Large intestine (tissue), 3 donors: ENCODE measurements at regions not wholly inside any gene's neighbourhood (a gene's known extent, or its start where the extent isn't known, plus 50 kb on each side); places are given as distances from the start of the nearest gene placed in this dataset.

ENCODE experiments used
- DNase-seq, 2 donors: peaks; one replicate each; pipeline versions ENCODE4 v3.0.0 to v3.0.0-alpha.2; 2013
- H3K27ac ChIP-seq: one replicate; pipeline ENCODE4 v1.5.1; 2013; ENCODE audit warnings: low read length
- H3K27me3 ChIP-seq: 2 replicates; pipeline ENCODE4 v1.6.1; 2013; ENCODE audit warnings: low read length; ENCODE audit not compliant: control insufficient read depth, insufficient read depth
- H3K36me3 ChIP-seq: 2 replicates; pipeline ENCODE4 v1.6.1; 2013; ENCODE audit warnings: low read length; ENCODE audit not compliant: control insufficient read depth, insufficient read depth
- H3K4me1 ChIP-seq: one replicate; pipeline ENCODE4 v1.6.1; 2013; ENCODE audit warnings: low read length; ENCODE audit not compliant: control insufficient read depth, insufficient read depth
- H3K4me3 ChIP-seq: one replicate; pipeline ENCODE4 v1.5.1; 2013; ENCODE audit warnings: low read length
- H3K9me3 ChIP-seq: one replicate; pipeline ENCODE4 v1.6.1; 2013; ENCODE audit warnings: mild to moderate bottlenecking, low read depth, low read length, moderate library complexity; ENCODE audit not compliant: control insufficient read depth
- WGBS: methylation state at CpG from one replicate; pipeline ENCODE4 v1.1.5; 2013; ENCODE audit warnings: low lambda C conversion rate; ENCODE audit not compliant: insufficient coverage; 5-methylcytosine and 5-hydroxymethylcytosine counted together

GRCh38 chr7:20514364-20514763 lies 101.1 kb upstream of the ABCB5 start:
- H3K4me3 ChIP-seq = no peak overlapping the region
- no peaks in the 10 kb centered on the region for H3K27me3 ChIP-seq
- WGBS = 0% methylated on average over 2 of the region's 2 CpGs
- no peaks in the 10 kb centered on the region for H3K36me3 ChIP-seq
- no peak overlapping the region for H3K27ac ChIP-seq
- H3K9me3 ChIP-seq = no peaks in the 10 kb centered on the region
- no peaks in the 10 kb centered on the region for H3K4me1 ChIP-seq
- peak; percentile 15 to 26 for DNase-seq

DNA sequence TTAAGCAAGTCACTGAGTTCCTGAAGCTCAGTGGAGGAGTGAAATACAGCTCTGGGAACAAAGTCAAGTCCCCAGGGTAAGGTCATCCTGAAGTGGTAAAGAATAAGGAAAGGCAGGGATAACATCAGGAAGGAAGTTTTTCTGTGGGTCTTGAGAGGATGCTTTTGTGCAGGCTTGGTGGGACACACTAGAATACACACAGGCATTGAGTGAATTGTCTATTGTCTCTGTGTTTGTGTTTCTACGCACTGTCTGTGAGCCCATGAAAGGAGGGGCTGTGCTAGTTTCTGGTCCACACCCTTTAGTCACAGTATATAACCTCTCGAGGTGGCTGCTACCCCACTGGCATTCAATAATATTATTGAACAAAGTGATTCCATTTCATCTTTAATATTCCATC lies 95.8 kb upstream of the ABCB5 start:
- H3K9me3 ChIP-seq = no peaks in the 10 kb centered on the region
- no peaks in the 10 kb centered on the region for H3K4me1 ChIP-seq
- no peak overlapping the region for H3K4me3 ChIP-seq
- H3K27ac ChIP-seq = no peak overlapping the region
- no peaks in the 10 kb centered on the region for H3K36me3 ChIP-seq
- no peaks in the 10 kb centered on the region for H3K27me3 ChIP-seq
- no CpG with 5 or more reads among the region's 2 CpGs for WGBS
- no peak for DNase-seq

DNA sequence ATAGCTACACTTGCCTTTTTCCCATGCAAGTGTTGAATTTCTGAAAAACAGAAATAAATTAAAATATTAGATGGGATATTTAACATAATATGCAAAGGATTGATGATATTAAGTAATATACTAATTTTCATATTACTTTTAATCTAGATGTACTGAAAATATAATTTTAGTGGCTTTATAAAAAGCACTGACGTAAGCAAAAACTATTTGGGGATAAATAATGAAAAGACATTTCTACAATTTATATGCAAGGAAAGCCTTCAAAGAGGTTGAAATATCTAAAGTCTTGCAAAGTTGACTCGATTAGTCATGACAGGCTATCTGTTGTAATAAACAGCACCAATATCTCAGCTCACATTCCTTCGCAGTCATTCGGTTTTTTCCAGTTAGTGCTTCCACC lies 94.9 kb upstream of the ABCB5 start:
- WGBS = 100% methylated on average over 3 of the region's 4 CpGs
- DNase-seq = no peak
- no peaks in the 10 kb centered on the region for H3K36me3 ChIP-seq
- no peaks in the 10 kb centered on the region for H3K4me1 ChIP-seq
- no peaks in the 10 kb centered on the region for H3K27me3 ChIP-seq
- H3K4me3 ChIP-seq = no peak overlapping the region
- H3K9me3 ChIP-seq = no peaks in the 10 kb centered on the region
- no peak overlapping the region for H3K27ac ChIP-seq

GRCh38 chr7:20521243-20521642 lies 94.2 kb upstream of the ABCB5 start:
- Histone ChIP-seq H3K4me3 (no peak overlapping the region), H3K27me3 (no peaks in the 10 kb centered on the region), H3K36me3 (no peaks in the 10 kb centered on the region), H3K27ac (no peak overlapping the region), H3K4me1 (no peaks in the 10 kb centered on the region), H3K9me3 (no peaks in the 10 kb centered on the region)
- no peak for DNase-seq
- WGBS = 88% methylated on average over 1 of the region's 1 CpG

DNA sequence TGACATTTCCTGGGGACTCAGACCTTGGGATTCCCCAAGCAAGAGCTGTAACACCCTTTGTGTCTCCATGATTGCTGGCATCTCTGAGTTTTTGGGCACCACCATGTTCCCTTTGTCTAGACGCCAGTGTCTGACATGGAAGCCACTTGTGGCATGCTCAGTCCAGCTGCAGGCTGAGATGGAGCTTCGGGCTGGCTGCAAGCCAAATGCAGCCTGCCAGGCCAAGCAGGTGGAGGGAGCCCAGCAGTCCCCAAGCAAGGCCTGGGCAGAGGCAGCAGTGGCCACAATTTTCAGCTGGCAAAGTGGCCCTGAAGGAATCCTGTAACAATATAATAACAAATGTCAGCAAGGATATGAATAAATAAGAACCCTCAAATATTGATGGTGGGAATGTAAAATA lies 86.2 kb upstream of the ABCB5 start:
- DNase-seq = no peak
- no peak overlapping the region for H3K4me3 ChIP-seq
- peaks cover 7% of the 10 kb centered on the region for H3K9me3 ChIP-seq
- H3K27ac ChIP-seq = no peak overlapping the region
- no peaks in the 10 kb centered on the region for H3K36me3 ChIP-seq
- no CpG with 5 or more reads among the region's 2 CpGs for WGBS
- peaks cover 2% of the 10 kb centered on the region for H3K27me3 ChIP-seq
- H3K4me1 ChIP-seq = no peaks in the 10 kb centered on the region

GRCh38 chr7:20532890-20533289 lies 82.6 kb upstream of the ABCB5 start:
- Histone ChIP-seq H3K27me3 (peaks cover 2% of the 10 kb centered on the region), H3K9me3 (peaks cover 7% of the 10 kb centered on the region), H3K36me3 (no peaks in the 10 kb centered on the region), H3K4me1 (no peaks in the 10 kb centered on the region), H3K4me3 (no peak overlapping the region), H3K27ac (no peak overlapping the region)
- DNase-seq = no peak
- WGBS = no CpG with 5 or more reads among the region's 5 CpGs

GRCh38 chr7:20534543-20534942 lies 80.9 kb upstream of the ABCB5 start:
- Histone ChIP-seq H3K36me3 (no peaks in the 10 kb centered on the region), H3K9me3 (peaks cover under 1% of the 10 kb centered on the region), H3K4me1 (no peaks in the 10 kb centered on the region), H3K4me3 (no peak overlapping the region), H3K27ac (no peak overlapping the region), H3K27me3 (no peaks in the 10 kb centered on the region)
- DNase-seq = no peak

DNA sequence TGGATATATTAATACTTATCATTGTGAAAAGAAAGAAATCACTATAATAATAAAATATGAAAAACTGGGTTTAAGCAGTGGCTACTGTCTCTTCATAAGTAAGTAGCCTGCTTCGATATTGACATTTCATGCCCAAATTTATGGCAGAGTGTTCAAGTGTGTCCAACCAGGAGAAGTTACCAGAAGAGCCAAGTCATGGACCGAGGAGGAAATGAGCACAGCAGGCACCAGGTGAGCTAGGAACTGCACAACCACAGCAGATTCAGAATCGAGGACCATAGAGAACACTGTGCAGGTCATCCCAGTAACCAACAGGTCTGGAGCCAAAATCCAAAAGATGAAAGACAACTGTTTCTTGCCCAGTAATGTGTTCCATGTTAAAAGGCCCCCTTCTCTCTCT lies 79.9 kb upstream of the ABCB5 start:
- no CpG with 5 or more reads among the region's 3 CpGs for WGBS
- Histone ChIP-seq H3K36me3 (no peaks in the 10 kb centered on the region), H3K4me1 (no peaks in the 10 kb centered on the region), H3K4me3 (no peak overlapping the region), H3K9me3 (no peaks in the 10 kb centered on the region), H3K27ac (no peak overlapping the region), H3K27me3 (no peaks in the 10 kb centered on the region)
- DNase-seq = no peak

GRCh38 chr7:20539201-20539600 lies 76.3 kb upstream of the ABCB5 start:
- Histone ChIP-seq H3K4me1 (no peaks in the 10 kb centered on the region), H3K27ac (no peak overlapping the region), H3K36me3 (no peaks in the 10 kb centered on the region), H3K27me3 (no peaks in the 10 kb centered on the region), H3K9me3 (no peaks in the 10 kb centered on the region), H3K4me3 (no peak overlapping the region)
- no peak for DNase-seq
- WGBS = 100% methylated on average over 1 of the region's 4 CpGs

DNA sequence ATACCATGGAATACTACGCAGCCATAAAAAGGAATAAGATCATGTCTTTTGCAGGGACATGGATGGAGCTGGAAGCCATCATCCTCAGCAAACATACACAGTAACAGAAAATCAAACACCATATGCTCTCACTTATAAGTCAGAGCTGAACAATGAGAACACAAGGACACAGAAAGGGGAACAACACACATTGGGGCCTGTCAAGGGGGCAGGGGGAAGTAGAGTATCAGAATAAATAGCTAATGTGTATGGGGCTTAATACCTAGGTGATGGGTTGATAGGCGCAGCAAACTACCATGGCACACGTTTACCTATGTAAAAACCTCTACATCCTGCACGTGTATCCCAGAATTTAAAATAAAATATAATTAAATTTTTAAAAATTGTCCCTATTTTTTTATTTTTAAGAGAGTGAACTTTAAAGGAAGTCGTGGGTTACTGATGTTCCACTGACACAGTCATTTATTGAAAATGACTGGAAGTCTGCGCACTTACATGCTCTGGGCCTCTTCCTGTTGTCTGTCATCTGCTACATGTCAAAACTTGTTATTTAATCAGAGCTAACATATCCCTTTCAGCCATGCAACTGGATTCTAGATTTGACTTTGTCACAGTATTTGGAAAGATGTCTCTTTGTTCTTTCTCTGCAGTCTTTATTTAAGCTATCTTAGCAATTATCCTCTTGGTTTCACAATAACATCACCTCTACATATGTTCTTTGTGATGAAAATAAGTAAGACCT lies 73.7 kb upstream of the ABCB5 start:
- Histone ChIP-seq H3K27ac (no peak overlapping the region), H3K36me3 (no peaks in the 10 kb centered on the region), H3K4me3 (no peak overlapping the region), H3K4me1 (no peaks in the 10 kb centered on the region), H3K27me3 (no peaks in the 10 kb centered on the region), H3K9me3 (no peaks in the 10 kb centered on the region)
- 82% methylated on average over 4 of the region's 6 CpGs for WGBS
- no peak for DNase-seq

DNA sequence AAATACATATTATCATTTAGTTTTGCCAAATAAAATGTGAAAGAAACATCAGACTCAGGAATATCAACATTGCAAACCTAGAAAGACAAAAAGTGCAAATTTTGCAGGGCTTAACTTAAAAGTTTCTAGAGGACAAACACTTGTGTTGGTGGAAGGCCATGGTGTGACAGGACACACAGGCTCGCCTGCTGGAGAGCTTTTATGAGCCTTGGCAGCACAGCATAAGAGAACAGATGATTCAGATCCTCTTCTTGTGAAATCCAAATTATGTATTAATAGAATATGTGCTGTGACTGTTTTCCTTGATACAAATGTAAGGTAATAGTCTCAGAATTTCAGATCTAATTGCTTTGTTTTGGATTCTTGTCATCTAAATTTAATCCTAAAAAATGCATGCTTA lies 72.9 kb upstream of the ABCB5 start:
- WGBS = no CpG with 5 or more reads among the region's 1 CpG
- no peaks in the 10 kb centered on the region for H3K4me1 ChIP-seq
- H3K27me3 ChIP-seq = no peaks in the 10 kb centered on the region
- no peak for DNase-seq
- no peak overlapping the region for H3K27ac ChIP-seq
- H3K9me3 ChIP-seq = no peaks in the 10 kb centered on the region
- H3K36me3 ChIP-seq = no peaks in the 10 kb centered on the region
- H3K4me3 ChIP-seq = no peak overlapping the region
